GM23338 (cell line): ENCODE measurements at regions not wholly inside any gene's neighbourhood (a gene's known extent, or its start where the extent isn't known, plus 50 kb on each side); places are given as distances from the start of the nearest gene placed in this dataset.
A peak's percentile ranks its signal among the peaks of the same experiment; 100 is the strongest.

Experiments
- ATAC-seq: fragments of 200-7000 bp; cut with Tn5 transposase; 3 replicates; pipeline ENCODE4 v1.9.1; 2020
- DNase-seq: peaks from one replicate; pipeline ENCODE4 v3.0.0-alpha.2; 2015; ENCODE audit warnings: low spot score
- H2AFZ ChIP-seq: fragments of 200-600 bp; sonication (generic); 2 replicates; pipeline ENCODE4 v1.8.0; 2016; ENCODE audit warnings: antibody characterized with exemption, mild to moderate bottlenecking, moderate library complexity
- H3F3A ChIP-seq: fragments of 200-600 bp; sonication (generic); replicated peaks from 2 replicates; pipeline ENCODE4 v1.8.0; 2017; ENCODE audit warnings: antibody characterized with exemption, mixed run types, low read depth
- H3K27ac ChIP-seq: fragments of 200-600 bp; sonication (generic); 2 replicates; pipeline ENCODE4 v1.6.1; 2016; ENCODE audit warnings: low read depth
- H3K27me3 ChIP-seq: fragments of 200-600 bp; sonication (generic); 2 replicates; pipeline ENCODE4 v1.8.0; 2016; ENCODE audit warnings: mild to moderate bottlenecking, mixed run types, moderate library complexity; ENCODE audit not compliant: insufficient read depth
- H3K36me3 ChIP-seq: fragments of 200-600 bp; sonication (generic); 2 replicates; pipeline ENCODE4 v1.8.0; 2016; ENCODE audit warnings: mild to moderate bottlenecking; ENCODE audit not compliant: insufficient read depth
- H3K4me1 ChIP-seq: fragments of 200-600 bp; sonication (generic); 2 replicates; pipeline ENCODE4 v1.8.0; 2016; ENCODE audit warnings: mild to moderate bottlenecking, moderate library complexity; ENCODE audit not compliant: insufficient read depth
- H3K4me2 ChIP-seq: fragments of 200-600 bp; sonication (generic); 2 replicates; pipeline ENCODE4 v1.7.1; 2017; ENCODE audit warnings: mixed run types
- H3K4me3 ChIP-seq: fragments of 200-600 bp; sonication (generic); 2 replicates; pipeline ENCODE4 v1.6.1; 2016; ENCODE audit warnings: mixed run types
- H3K79me2 ChIP-seq: fragments of 200-600 bp; sonication (generic); replicated peaks from 2 replicates; pipeline ENCODE4 v1.8.0; 2017; ENCODE audit warnings: mild to moderate bottlenecking; ENCODE audit not compliant: insufficient read depth
- H3K9me2 ChIP-seq: fragments of 200-600 bp; sonication (generic); 2 replicates; pipeline ENCODE4 v1.8.0; 2017; ENCODE audit not compliant: insufficient read depth
- H4K20me1 ChIP-seq: fragments of 200-600 bp; sonication (generic); replicated peaks from 2 replicates; pipeline ENCODE4 v1.8.0; 2017; ENCODE audit warnings: mild to moderate bottlenecking; ENCODE audit not compliant: insufficient read depth
- H3K27ac Mint-ChIP-seq: 2 replicates; pipeline ENCODE4 v1.8.0; 2020; ENCODE audit warnings: inconsistent platforms, mild to moderate bottlenecking, moderate library complexity, mixed read lengths
- H3K27me3 Mint-ChIP-seq: 3 replicates; pipeline ENCODE4 v1.8.0; 2022; ENCODE audit warnings: low read depth, mild to moderate bottlenecking, moderate library complexity, mixed read lengths, inconsistent platforms; ENCODE audit not compliant: insufficient read depth, poor library complexity
- H3K36me3 Mint-ChIP-seq: 3 replicates; pipeline ENCODE4 v1.8.0; 2021; ENCODE audit warnings: low read depth, mild to moderate bottlenecking, inconsistent platforms, moderate library complexity, mixed read lengths
- H3K4me1 Mint-ChIP-seq: 3 replicates; pipeline ENCODE4 v1.8.0; 2020; ENCODE audit warnings: mild to moderate bottlenecking, inconsistent platforms, mixed read lengths
- H3K4me3 Mint-ChIP-seq: 3 replicates; pipeline ENCODE4 v1.8.0; 2021; ENCODE audit warnings: moderate library complexity, mild to moderate bottlenecking, inconsistent platforms, mixed read lengths
- H3K9me3 Mint-ChIP-seq: 3 replicates; pipeline ENCODE4 v1.8.0; 2020; ENCODE audit warnings: moderate library complexity, mild to moderate bottlenecking, inconsistent platforms, mixed read lengths
- CREB1 ChIP-seq: fragments of 250-450 bp; sonication (Bioruptor Pico); IDR thresholded peaks from 2 replicates; pipeline ENCODE4 v1.5.0; 2020; ENCODE audit warnings: low read depth, mild to moderate bottlenecking, moderate library complexity
- CTCF ChIP-seq, 2 experiments: fragments of 200-600 bp in 1 of 2; sonication (generic) in 1 of 2; conservative IDR thresholded peaks; 2 replicates each; pipeline versions ENCODE4 v1.5.1 to v1.6.1; 2016 to 2017; ENCODE audit warnings: antibody characterized with exemption in 2 of 2, low read depth in 2 of 2, mild to moderate bottlenecking in 2 of 2, moderate library complexity in 1 of 2
- ETS1 ChIP-seq: IDR thresholded peaks from 2 replicates; pipeline ENCODE4 v1.6.1; 2016; ENCODE audit warnings: antibody characterized with exemption
- EZH2phosphoT487 ChIP-seq: fragments of 200-600 bp; sonication (generic); IDR thresholded peaks from one replicate; pipeline ENCODE4 v1.8.1; 2018; ENCODE audit warnings: antibody characterized with exemption; ENCODE audit not compliant: unreplicated experiment
- JUNB ChIP-seq: IDR thresholded peaks from one replicate; pipeline ENCODE4 v1.6.1; 2016; ENCODE audit warnings: antibody characterized with exemption; ENCODE audit not compliant: unreplicated experiment
- NANOG ChIP-seq: IDR thresholded peaks from 2 replicates; pipeline ENCODE4 v1.6.1; 2016; ENCODE audit warnings: antibody characterized with exemption, borderline replicate concordance
- REST ChIP-seq: IDR thresholded peaks from one replicate; pipeline ENCODE4 v1.6.1; 2018; ENCODE audit warnings: antibody characterized with exemption; ENCODE audit not compliant: unreplicated experiment
- STAT1 ChIP-seq: IDR thresholded peaks from one replicate; pipeline ENCODE4 v1.6.1; 2016; ENCODE audit warnings: antibody characterized with exemption; ENCODE audit not compliant: unreplicated experiment
- ZNF114 ChIP-seq: fragments of 250-450 bp; sonication (Bioruptor Pico); IDR thresholded peaks from 2 replicates; pipeline ENCODE4 v1.5.0; 2020; ENCODE audit warnings: mild to moderate bottlenecking, moderate library complexity
- ZNF331 ChIP-seq: fragments of 250-450 bp; sonication (Bioruptor Pico); IDR thresholded peaks from 2 replicates; pipeline ENCODE4 v1.5.0; 2020; ENCODE audit warnings: low read depth, mild to moderate bottlenecking, moderate library complexity

DNA sequence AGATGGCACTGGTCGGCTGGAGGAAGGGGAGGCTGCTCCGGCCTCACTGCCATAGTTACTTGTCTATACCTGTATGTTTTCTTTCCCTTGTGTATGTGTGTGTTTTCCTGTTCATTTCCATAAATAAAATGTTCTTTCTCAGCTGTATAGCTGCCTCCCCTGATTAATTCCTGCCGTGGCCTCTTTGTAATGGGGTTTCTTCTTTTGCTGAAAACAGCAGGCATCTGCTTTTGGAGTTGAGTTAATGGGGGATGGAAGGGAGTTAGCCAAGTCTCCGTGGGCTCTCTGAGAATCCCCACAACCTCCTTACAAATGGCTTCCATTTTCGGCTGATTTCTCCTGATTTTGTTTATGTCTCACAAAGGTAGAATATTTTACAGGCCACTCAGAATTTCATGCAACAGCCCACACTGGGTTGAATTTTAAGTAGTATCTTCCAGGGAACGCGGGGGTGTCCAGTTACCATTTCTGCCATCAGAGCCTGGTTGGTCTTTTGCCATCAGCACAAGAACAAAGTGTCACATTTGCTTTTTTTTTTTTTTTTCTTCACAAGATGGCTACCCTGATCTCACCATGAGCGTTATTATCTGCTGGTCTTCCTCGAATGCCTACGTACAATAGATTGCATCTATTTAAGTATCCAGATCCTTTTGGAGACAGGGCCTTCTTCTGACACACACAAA, 88.1 kb upstream of the NRP1 start:
- no peaks in the 10 kb centered on the region for H3K79me2 ChIP-seq
- no peaks in the 10 kb centered on the region for H3K27me3 Mint-ChIP-seq
- H2AFZ ChIP-seq = peak overlapping the region; percentile 84; the same call in 1 of the 2 replicates
- no peaks in the 10 kb centered on the region for H4K20me1 ChIP-seq
- TF ChIP-seq CREB1 (CRISPR knock-in tag) = no peak
- no peak for TF ChIP-seq EZH2phosphoT487
- TF ChIP-seq CTCF (conservative IDR thresholded peaks at IDR 0.05; ENCODE audit: low read depth in 2 of 2) = peak; percentile 8 to 39; a peak in 1 of 4 replicates
- TF ChIP-seq ETS1 = no peak
- no peak for TF ChIP-seq JUNB
- no peak for TF ChIP-seq STAT1
- no peak for TF ChIP-seq NANOG
- H3K27ac Mint-ChIP-seq = peak overlapping the region; percentile 56; the same call in 1 of the 2 replicates
- H3K4me1 Mint-ChIP-seq = peaks cover 17% of the 10 kb centered on the region
- H3K36me3 Mint-ChIP-seq = no peaks in the 10 kb centered on the region
- no peak overlapping the region for H3K4me3 Mint-ChIP-seq
- no peaks in the 10 kb centered on the region for H3K4me1 ChIP-seq
- no peak; the same call in 2 of the 3 replicates for ATAC-seq
- no peaks in the 10 kb centered on the region for H3F3A ChIP-seq
- H3K9me2 ChIP-seq = peaks cover 4% of the 10 kb centered on the region
- H3K27me3 ChIP-seq = no peaks in the 10 kb centered on the region
- no peak overlapping the region for H3K4me3 ChIP-seq
- no peaks in the 10 kb centered on the region for H3K36me3 ChIP-seq
- H3K4me2 ChIP-seq = no peak overlapping the region; the same call in 1 of the 2 replicates
- no peak overlapping the region for H3K27ac ChIP-seq
- no peak for DNase-seq
- H3K9me3 Mint-ChIP-seq = no peaks in the 10 kb centered on the region

DNA sequence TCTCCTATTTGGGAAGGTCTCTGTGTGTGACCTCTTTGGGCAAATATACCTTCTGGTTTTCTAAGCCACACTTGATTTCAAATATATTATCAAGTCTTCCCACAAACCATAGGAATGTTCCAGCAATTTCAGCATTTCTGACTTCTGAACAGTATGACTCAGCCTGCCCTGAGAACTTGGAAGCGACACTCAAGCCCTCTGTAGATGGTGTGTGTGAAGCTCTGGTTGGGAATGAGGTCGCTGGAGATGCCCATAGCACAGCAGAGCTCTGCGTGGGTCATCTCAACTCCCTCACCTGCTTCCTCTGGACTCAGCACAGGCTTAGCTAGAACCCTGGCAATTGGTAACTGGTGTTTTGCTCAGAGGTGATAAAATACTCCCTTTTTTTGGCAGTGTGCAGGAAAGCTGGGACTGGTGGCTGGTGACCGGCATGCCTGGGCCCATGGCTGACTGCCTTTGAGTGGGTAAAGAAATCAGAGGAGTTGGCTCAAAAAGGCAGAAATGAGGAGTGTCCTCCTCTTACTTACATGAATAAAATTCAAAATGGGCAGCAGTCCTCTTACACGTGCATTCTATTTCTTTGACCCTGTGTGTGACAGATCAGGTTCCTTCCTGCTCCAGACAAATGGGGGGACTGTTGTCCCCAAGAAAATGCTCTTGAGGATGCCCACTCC, 87.5 kb upstream of the NRP1 start:
- Histone ChIP-seq H4K20me1 (no peaks in the 10 kb centered on the region), H3K4me2 (no peak overlapping the region), H3K79me2 (no peaks in the 10 kb centered on the region), H3K9me2 (peaks cover 4% of the 10 kb centered on the region), H3K36me3 (no peaks in the 10 kb centered on the region), H3F3A (no peaks in the 10 kb centered on the region), H2AFZ (no peak overlapping the region; the same call in 1 of the 2 replicates), H3K4me3 (no peak overlapping the region), H3K27ac (no peak overlapping the region), H3K27me3 (no peaks in the 10 kb centered on the region), H3K4me1 (no peaks in the 10 kb centered on the region)
- Mint-ChIP-seq H3K27ac (no peak overlapping the region), H3K4me3 (no peak overlapping the region), H3K4me1 (peaks cover 17% of the 10 kb centered on the region), H3K9me3 (no peaks in the 10 kb centered on the region), H3K27me3 (no peaks in the 10 kb centered on the region), H3K36me3 (no peaks in the 10 kb centered on the region)
- ATAC-seq (no peak), DNase-seq (no peak)
- TF ChIP-seq JUNB = no peak
- no peak for TF ChIP-seq CTCF (conservative IDR thresholded peaks at IDR 0.05; ENCODE audit: low read depth in 2 of 2)
- TF ChIP-seq STAT1 = no peak
- TF ChIP-seq CREB1 (CRISPR knock-in tag) = no peak
- TF ChIP-seq ZNF331 (CRISPR knock-in tag) = no peak
- TF ChIP-seq ZNF114 = no peak
- no peak for TF ChIP-seq REST
- TF ChIP-seq ETS1 = no peak
- TF ChIP-seq NANOG = no peak
